H1 (cell line): ENCODE measurements at regions not wholly inside any gene's neighbourhood (a gene's known extent, or its start where the extent isn't known, plus 50 kb on each side); places are given as distances from the start of the nearest gene placed in this dataset.

ENCODE experiments used
- CTCF ChIA-PET: fragments of 300-600 bp; sonication (Branson Sonifier 250); formaldehyde crosslinking; loops from one replicate; lab custom pipeline; 2021; ENCODE audit not compliant: partially characterized antibody; lab: Charles Lee
- POLR2A ChIA-PET: fragments of 300-600 bp; sonication (Branson Sonifier 250); formaldehyde crosslinking; loops from one replicate; lab custom pipeline; 2021; ENCODE audit warnings: inconsistent platforms; ENCODE audit not compliant: partially characterized antibody; lab: Charles Lee
- DNase-seq, 2 experiments: peaks; one replicate each; pipeline versions ENCODE4 v3.0.0 to v3.0.0-alpha.2; 2010 to 2022; ENCODE audit warnings: low spot score in 2 of 2, low read depth in 1 of 2, mixed read lengths in 1 of 2
- FAIRE-seq: peaks from 2 replicates; lab custom pipeline; 2011; peaks lifted over from hg19 to GRCh38; lab: Jason Lieb, UNC
- H2AFZ ChIP-seq: 2 replicates; pipeline ENCODE4 v1.8.1; 2012; ENCODE audit warnings: low read length, inconsistent platforms
- H2AK5ac ChIP-seq: 2 replicates; pipeline ENCODE4 v1.6.1; 2013; ENCODE audit warnings: low read depth, low read length
- H2BK120ac ChIP-seq: replicated peaks from 2 replicates; pipeline ENCODE3; 2013; ENCODE audit warnings: low read depth, low read length, inconsistent platforms
- H2BK12ac ChIP-seq: 2 replicates; pipeline ENCODE4 v1.6.1; 2013; ENCODE audit warnings: low read depth, low read length
- H2BK15ac ChIP-seq: 2 replicates; pipeline ENCODE4 v1.6.1; 2013; ENCODE audit warnings: low read length
- H2BK20ac ChIP-seq: 2 replicates; pipeline ENCODE4 v1.6.1; 2013; ENCODE audit warnings: low read length
- H2BK5ac ChIP-seq: 2 replicates; pipeline ENCODE4 v1.6.1; 2013; ENCODE audit warnings: low read depth, low read length
- H3K14ac ChIP-seq: 2 replicates; pipeline ENCODE4 v1.6.1; 2013; ENCODE audit warnings: inconsistent platforms; ENCODE audit not compliant: insufficient read length
- H3K18ac ChIP-seq: 2 replicates; pipeline ENCODE4 v1.6.1; 2013; ENCODE audit warnings: low read length; ENCODE audit errors: extremely low read depth
- H3K23ac ChIP-seq: 2 replicates; pipeline ENCODE4 v1.6.1; 2013; ENCODE audit warnings: inconsistent platforms; ENCODE audit not compliant: insufficient read length
- H3K23me2 ChIP-seq: 2 replicates; pipeline ENCODE4 v1.6.1; 2013; ENCODE audit warnings: low read depth, low read length
- H3K27ac ChIP-seq: 2 replicates; pipeline ENCODE4 v1.6.1; 2011; ENCODE audit warnings: low read depth, low read length, inconsistent platforms
- H3K27me3 ChIP-seq, 4 experiments: replicated peaks in 1 of 4; 1 replicate in 1 of 4; 2 replicates in 3 of 4; pipeline versions ENCODE4 v1.6.1 to v1.8.1; 2011 to 2013; ENCODE audit warnings: low read length in 3 of 4, mild to moderate bottlenecking in 3 of 4, inconsistent platforms in 2 of 4, mixed read lengths in 2 of 4, moderate library complexity in 1 of 4; ENCODE audit not compliant: control insufficient read depth in 3 of 4, insufficient read depth in 3 of 4; ENCODE audit errors: extremely low read depth in 1 of 4
- H3K36me3 ChIP-seq, 4 experiments: 2 replicates each; pipeline versions ENCODE4 v1.6.1 to v1.8.1; 2011 to 2013; ENCODE audit warnings: mild to moderate bottlenecking in 4 of 4, low read length in 3 of 4, moderate library complexity in 2 of 4, control low read depth in 1 of 4, inconsistent platforms in 1 of 4; ENCODE audit not compliant: insufficient read depth in 4 of 4, control insufficient read depth in 2 of 4
- H3K4ac ChIP-seq: replicated peaks from 2 replicates; pipeline ENCODE3; 2013; ENCODE audit warnings: low read length, low read depth, mixed read lengths, inconsistent platforms; ENCODE audit not compliant: insufficient read length
- H3K4me1 ChIP-seq, 4 experiments: replicated peaks in 1 of 4; 1 replicate in 1 of 4; 2 replicates in 3 of 4; pipeline versions ENCODE4 v1.6.1 to v1.8.1; 2011 to 2013; ENCODE audit warnings: low read length in 3 of 4, inconsistent platforms in 2 of 4, mixed read lengths in 1 of 4; ENCODE audit not compliant: insufficient read depth in 4 of 4, control insufficient read depth in 3 of 4
- H3K4me2 ChIP-seq, 2 experiments: 2 replicates each; pipeline versions ENCODE4 v1.6.1 to v1.8.1; 2011 to 2013; ENCODE audit warnings: low read depth in 2 of 2, low read length in 2 of 2, control low read depth in 1 of 2, inconsistent platforms in 1 of 2, mild to moderate bottlenecking in 1 of 2; ENCODE audit not compliant: insufficient read depth in 1 of 2
- H3K4me3 ChIP-seq, 4 experiments: fragments of 200-600, 300-600 bp in 1 of 4; sonication (generic), shearing (Covaris generic), sonication (Bioruptor Twin) in 1 of 4; 2 replicates each; pipeline versions ENCODE4 v1.5.1 to v1.8.1; 2011 to 2016; ENCODE audit warnings: low read length in 4 of 4, low read depth in 3 of 4, control low read depth in 2 of 4, inconsistent platforms in 2 of 4, mild to moderate bottlenecking in 2 of 4, mixed read lengths in 1 of 4, moderate library complexity in 1 of 4; ENCODE audit not compliant: insufficient read depth in 2 of 4; ENCODE audit errors: extremely low read depth in 1 of 4
- H3K56ac ChIP-seq: replicated peaks from 2 replicates; pipeline ENCODE3; 2013; ENCODE audit warnings: low read depth, mild to moderate bottlenecking, mixed read lengths, low read length, inconsistent platforms; ENCODE audit not compliant: insufficient read length
- H3K79me1 ChIP-seq: 2 replicates; pipeline ENCODE4 v1.6.1; 2013; ENCODE audit warnings: low read depth, low read length, control low read depth
- H3K79me2 ChIP-seq, 2 experiments: 2 replicates each; pipeline versions ENCODE4 v1.6.1 to v1.8.1; 2012 to 2013; ENCODE audit warnings: low read length in 2 of 2, mild to moderate bottlenecking in 2 of 2, inconsistent platforms in 1 of 2; ENCODE audit not compliant: insufficient read depth in 2 of 2, control insufficient read depth in 1 of 2
- H3K9ac ChIP-seq, 4 experiments: replicated peaks in 1 of 4; 1 replicate in 1 of 4; 2 replicates in 3 of 4; pipeline versions ENCODE4 v1.6.1 to v1.8.1; 2011 to 2013; ENCODE audit warnings: low read depth in 3 of 4, low read length in 3 of 4, control low read depth in 2 of 4, mild to moderate bottlenecking in 2 of 4, moderate library complexity in 2 of 4, inconsistent platforms in 1 of 4; ENCODE audit errors: extremely low read depth in 1 of 4
- H3K9me3 ChIP-seq, 2 experiments: 2 replicates each; pipeline versions ENCODE4 v1.6.1 to v1.8.1; 2012 to 2013; ENCODE audit warnings: mild to moderate bottlenecking in 2 of 2, moderate library complexity in 2 of 2, control low read depth in 1 of 2, inconsistent platforms in 1 of 2, low read depth in 1 of 2, low read length in 1 of 2, mixed read lengths in 1 of 2; ENCODE audit not compliant: insufficient read depth in 2 of 2
- H4K20me1 ChIP-seq, 2 experiments: replicated peaks in 1 of 2; 2 replicates each; pipeline versions ENCODE3 to v1.8.1; 2011 to 2013; ENCODE audit warnings: inconsistent platforms in 2 of 2, low read length in 2 of 2, mild to moderate bottlenecking in 1 of 2; ENCODE audit not compliant: insufficient read depth in 2 of 2, control insufficient read depth in 1 of 2
- H4K5ac ChIP-seq: 2 replicates; pipeline ENCODE4 v1.6.1; 2013; ENCODE audit warnings: low read length, low read depth, mixed read lengths, inconsistent platforms; ENCODE audit not compliant: insufficient read length
- H4K8ac ChIP-seq: 2 replicates; pipeline ENCODE4 v1.8.0; 2013; ENCODE audit warnings: mild to moderate bottlenecking, moderate library complexity, low read length, inconsistent platforms; ENCODE audit not compliant: insufficient read depth; ENCODE audit errors: extremely low read depth
- H4K91ac ChIP-seq: replicated peaks from 2 replicates; pipeline ENCODE3; 2013; ENCODE audit warnings: low read length, mixed read lengths, inconsistent platforms; ENCODE audit not compliant: insufficient read length
- WGBS, 2 experiments: shearing (Covaris generic) in 1 of 2; methylation state at CpG; one replicate each; pipeline versions ENCODE4 v1.1.6 to v1.1.7; 2013 to 2015; ENCODE audit warnings: low lambda C conversion rate in 2 of 2, mixed read lengths in 2 of 2, inconsistent platforms in 1 of 2, low coverage in 1 of 2, missing lambda C conversion rate in 1 of 2; ENCODE audit not compliant: insufficient replicate concordance in 2 of 2, insufficient coverage in 1 of 2, insufficient read length in 1 of 2; ENCODE audit errors: extremely low coverage in 1 of 2, missing lambda C conversion rate in 1 of 2; 5-methylcytosine and 5-hydroxymethylcytosine counted together
- TF ChIP-seq, protein P1 (sequence below): fragments of 300-600 bp; sonication (generic); IDR thresholded peaks from 2 replicates; pipeline ENCODE4 v1.7.1; 2012; ENCODE audit warnings: low read length, moderate library complexity, mild to moderate bottlenecking, inconsistent platforms; ENCODE audit not compliant: insufficient replicate concordance

DNA sequence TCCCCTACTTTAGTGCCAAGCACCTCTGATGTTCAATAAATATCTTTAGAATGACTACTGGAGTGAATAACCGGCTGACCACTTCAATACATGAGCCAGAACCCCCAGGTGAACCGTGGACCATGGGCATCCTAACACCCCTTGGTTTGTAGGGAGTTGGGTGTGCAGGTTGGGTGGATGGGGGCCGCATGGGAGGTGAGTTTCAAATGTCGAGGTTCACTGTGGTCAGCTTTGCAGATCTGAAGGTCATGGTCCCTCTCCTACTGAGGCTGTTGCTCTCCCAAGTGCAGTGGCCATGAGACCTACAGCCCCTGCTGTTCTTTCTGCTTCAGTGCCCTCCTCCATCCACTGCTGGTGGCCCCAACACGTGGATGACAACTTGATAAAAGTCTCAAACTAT, 178.0 kb upstream of the MKI67 start:
- WGBS, 2 experiments, result 87% methylated on average over 5 of the region's 5 CpGs; no CpG with 5 or more reads in 1 of the 2 experiments
- no peak for FAIRE-seq

More for the DNA sequence above, 178.0 kb upstream of the MKI67 start:
- H2BK20ac ChIP-seq, result no peak overlapping the region
- no peak overlapping the region for H3K4me2 ChIP-seq
- H3K27ac ChIP-seq, result no peak overlapping the region
- no peaks in the 10 kb centered on the region for H4K20me1 ChIP-seq
- no peak overlapping the region for H3K4me3 ChIP-seq
- no peak overlapping the region for H3K23ac ChIP-seq
- H2BK12ac ChIP-seq, result no peak overlapping the region
- H3K56ac ChIP-seq, result no peak overlapping the region
- no peak overlapping the region for H2BK5ac ChIP-seq
- H3K9me3 ChIP-seq, result peaks cover 15 to 22% of the 10 kb centered on the region in 2 experiments; a peak in 2 of 4 replicates
- ChIA-PET CTCF (no interaction called here), POLR2A (no interaction called here)
- H3K79me2 ChIP-seq, result no peaks in the 10 kb centered on the region
- no peak overlapping the region for H4K8ac ChIP-seq
- H3K27me3 ChIP-seq, result no peaks in the 10 kb centered on the region
- no peak overlapping the region for H2BK120ac ChIP-seq
- H2AFZ ChIP-seq, result no peak overlapping the region
- H4K5ac ChIP-seq, result no peak overlapping the region
- no peak for DNase-seq
- no peak overlapping the region for H2AK5ac ChIP-seq
- no peaks in the 10 kb centered on the region for H3K36me3 ChIP-seq
- no peak overlapping the region for H4K91ac ChIP-seq
- H3K14ac ChIP-seq, result no peak overlapping the region
- no peaks in the 10 kb centered on the region for H3K23me2 ChIP-seq
- H3K18ac ChIP-seq, result no peak overlapping the region
- H3K79me1 ChIP-seq, result no peaks in the 10 kb centered on the region
- no peak overlapping the region for H2BK15ac ChIP-seq
- H3K4ac ChIP-seq, result no peak overlapping the region
- TF ChIP-seq, protein P1, sequence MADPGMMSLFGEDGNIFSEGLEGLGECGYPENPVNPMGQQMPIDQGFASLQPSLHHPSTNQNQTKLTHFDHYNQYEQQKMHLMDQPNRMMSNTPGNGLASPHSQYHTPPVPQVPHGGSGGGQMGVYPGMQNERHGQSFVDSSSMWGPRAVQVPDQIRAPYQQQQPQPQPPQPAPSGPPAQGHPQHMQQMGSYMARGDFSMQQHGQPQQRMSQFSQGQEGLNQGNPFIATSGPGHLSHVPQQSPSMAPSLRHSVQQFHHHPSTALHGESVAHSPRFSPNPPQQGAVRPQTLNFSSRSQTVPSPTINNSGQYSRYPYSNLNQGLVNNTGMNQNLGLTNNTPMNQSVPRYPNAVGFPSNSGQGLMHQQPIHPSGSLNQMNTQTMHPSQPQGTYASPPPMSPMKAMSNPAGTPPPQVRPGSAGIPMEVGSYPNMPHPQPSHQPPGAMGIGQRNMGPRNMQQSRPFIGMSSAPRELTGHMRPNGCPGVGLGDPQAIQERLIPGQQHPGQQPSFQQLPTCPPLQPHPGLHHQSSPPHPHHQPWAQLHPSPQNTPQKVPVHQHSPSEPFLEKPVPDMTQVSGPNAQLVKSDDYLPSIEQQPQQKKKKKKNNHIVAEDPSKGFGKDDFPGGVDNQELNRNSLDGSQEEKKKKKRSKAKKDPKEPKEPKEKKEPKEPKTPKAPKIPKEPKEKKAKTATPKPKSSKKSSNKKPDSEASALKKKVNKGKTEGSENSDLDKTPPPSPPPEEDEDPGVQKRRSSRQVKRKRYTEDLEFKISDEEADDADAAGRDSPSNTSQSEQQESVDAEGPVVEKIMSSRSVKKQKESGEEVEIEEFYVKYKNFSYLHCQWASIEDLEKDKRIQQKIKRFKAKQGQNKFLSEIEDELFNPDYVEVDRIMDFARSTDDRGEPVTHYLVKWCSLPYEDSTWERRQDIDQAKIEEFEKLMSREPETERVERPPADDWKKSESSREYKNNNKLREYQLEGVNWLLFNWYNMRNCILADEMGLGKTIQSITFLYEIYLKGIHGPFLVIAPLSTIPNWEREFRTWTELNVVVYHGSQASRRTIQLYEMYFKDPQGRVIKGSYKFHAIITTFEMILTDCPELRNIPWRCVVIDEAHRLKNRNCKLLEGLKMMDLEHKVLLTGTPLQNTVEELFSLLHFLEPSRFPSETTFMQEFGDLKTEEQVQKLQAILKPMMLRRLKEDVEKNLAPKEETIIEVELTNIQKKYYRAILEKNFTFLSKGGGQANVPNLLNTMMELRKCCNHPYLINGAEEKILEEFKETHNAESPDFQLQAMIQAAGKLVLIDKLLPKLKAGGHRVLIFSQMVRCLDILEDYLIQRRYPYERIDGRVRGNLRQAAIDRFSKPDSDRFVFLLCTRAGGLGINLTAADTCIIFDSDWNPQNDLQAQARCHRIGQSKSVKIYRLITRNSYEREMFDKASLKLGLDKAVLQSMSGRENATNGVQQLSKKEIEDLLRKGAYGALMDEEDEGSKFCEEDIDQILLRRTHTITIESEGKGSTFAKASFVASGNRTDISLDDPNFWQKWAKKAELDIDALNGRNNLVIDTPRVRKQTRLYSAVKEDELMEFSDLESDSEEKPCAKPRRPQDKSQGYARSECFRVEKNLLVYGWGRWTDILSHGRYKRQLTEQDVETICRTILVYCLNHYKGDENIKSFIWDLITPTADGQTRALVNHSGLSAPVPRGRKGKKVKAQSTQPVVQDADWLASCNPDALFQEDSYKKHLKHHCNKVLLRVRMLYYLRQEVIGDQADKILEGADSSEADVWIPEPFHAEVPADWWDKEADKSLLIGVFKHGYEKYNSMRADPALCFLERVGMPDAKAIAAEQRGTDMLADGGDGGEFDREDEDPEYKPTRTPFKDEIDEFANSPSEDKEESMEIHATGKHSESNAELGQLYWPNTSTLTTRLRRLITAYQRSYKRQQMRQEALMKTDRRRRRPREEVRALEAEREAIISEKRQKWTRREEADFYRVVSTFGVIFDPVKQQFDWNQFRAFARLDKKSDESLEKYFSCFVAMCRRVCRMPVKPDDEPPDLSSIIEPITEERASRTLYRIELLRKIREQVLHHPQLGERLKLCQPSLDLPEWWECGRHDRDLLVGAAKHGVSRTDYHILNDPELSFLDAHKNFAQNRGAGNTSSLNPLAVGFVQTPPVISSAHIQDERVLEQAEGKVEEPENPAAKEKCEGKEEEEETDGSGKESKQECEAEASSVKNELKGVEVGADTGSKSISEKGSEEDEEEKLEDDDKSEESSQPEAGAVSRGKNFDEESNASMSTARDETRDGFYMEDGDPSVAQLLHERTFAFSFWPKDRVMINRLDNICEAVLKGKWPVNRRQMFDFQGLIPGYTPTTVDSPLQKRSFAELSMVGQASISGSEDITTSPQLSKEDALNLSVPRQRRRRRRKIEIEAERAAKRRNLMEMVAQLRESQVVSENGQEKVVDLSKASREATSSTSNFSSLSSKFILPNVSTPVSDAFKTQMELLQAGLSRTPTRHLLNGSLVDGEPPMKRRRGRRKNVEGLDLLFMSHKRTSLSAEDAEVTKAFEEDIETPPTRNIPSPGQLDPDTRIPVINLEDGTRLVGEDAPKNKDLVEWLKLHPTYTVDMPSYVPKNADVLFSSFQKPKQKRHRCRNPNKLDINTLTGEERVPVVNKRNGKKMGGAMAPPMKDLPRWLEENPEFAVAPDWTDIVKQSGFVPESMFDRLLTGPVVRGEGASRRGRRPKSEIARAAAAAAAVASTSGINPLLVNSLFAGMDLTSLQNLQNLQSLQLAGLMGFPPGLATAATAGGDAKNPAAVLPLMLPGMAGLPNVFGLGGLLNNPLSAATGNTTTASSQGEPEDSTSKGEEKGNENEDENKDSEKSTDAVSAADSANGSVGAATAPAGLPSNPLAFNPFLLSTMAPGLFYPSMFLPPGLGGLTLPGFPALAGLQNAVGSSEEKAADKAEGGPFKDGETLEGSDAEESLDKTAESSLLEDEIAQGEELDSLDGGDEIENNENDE, result no peak
- H3K4me1 ChIP-seq, result no peaks in the 10 kb centered on the region
- no peak overlapping the region for H3K9ac ChIP-seq
